ENCODE measurements at regions not wholly inside any gene's neighbourhood (a gene's known extent, or its start where the extent isn't known, plus 50 kb on each side); places are given as distances from the start of the nearest gene placed in this dataset.

DNA sequence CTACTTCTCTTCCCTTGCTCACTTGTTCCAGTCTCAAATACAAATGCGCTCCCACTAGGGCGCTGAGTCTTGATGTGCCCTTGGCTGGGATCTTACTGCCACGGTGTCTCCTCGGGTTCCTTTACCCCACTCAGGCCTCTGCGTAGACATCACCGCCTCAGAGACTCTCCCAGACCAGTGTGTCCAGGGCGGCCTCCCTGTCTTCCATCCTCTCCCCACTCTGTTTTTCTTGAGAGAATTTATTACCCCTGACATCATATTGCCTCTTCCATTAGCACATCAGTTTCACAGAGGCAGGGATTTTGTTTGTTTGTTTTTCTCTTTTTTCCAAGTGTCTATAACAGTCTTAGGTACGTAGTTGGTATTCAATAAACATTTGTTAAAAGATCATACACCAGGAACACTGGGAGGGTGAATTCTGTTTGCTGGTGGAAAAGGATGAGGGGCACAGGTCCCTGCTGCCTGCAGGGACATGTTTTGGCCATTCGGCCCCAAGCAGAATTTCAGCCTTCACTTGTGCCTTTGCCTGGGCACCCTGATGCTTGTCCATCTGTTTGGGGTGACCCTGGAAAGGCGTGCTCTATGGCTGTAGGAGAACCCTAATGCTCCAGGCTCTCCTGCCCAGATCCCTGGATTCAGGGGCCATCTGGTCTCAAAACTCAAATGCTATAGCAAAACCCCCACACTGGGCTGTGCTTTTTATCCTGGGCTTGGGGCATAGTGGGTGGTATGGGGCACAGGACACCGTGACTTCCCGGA lies 55.0 kb downstream of the RPL37A start:
- H3K9me3 ChIP-seq: no peaks in the 10 kb centered on the region

DNA sequence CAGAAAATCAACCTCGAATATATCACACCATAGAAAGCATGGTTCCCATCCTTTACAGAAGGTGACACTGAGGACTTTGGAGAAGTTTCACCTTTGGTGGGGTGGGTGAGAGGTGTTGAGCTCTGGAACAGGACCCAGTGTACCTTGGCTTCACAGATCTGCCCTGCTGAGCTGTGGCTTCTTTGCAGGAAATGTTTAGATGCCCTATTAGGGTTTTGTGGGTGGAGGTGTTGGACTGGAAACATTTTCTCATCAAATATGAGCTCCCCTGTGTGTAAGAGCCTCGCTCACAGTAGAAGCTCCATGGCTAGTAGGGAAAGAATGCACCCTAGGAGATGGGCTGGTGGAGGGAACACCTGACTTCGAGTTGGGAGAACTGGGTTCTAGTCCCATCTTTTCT lies 55.6 kb downstream of the RPL37A start:
- in situ Hi-C loops (cut with MboI; ENCODE audit: low sequenced_read_pairs): no loop called here
- no peak for DNase-seq (ENCODE audit: low spot score in 2 of 2)
- Histone ChIP-seq H3K9me3 (no peaks in the 10 kb centered on the region), H3K4me3 (no peak overlapping the region), H3K27me3 (ENCODE audit: low read depth) (no peaks in the 10 kb centered on the region), H3K4me1 (no peaks in the 10 kb centered on the region), H3K36me3 (replicated peaks) (no peaks in the 10 kb centered on the region)

More for the DNA sequence above, 55.0 kb downstream of the RPL37A start:
- H3K4me1 ChIP-seq: no peaks in the 10 kb centered on the region
- in situ Hi-C loops (cut with MboI; ENCODE audit: low sequenced_read_pairs): no loop called here
- DNase-seq (ENCODE audit: low spot score in 2 of 2): no peak
- no peaks in the 10 kb centered on the region for H3K36me3 ChIP-seq (replicated peaks)
- H3K27me3 ChIP-seq (ENCODE audit: low read depth): no peaks in the 10 kb centered on the region
- no peak overlapping the region for H3K4me3 ChIP-seq

- Histone ChIP-seq H3K4me1 (no peaks in the 10 kb centered on the region), H3K9me3 (no peaks in the 10 kb centered on the region), H3K27me3 (ENCODE audit: low read depth) (no peaks in the 10 kb centered on the region), H3K36me3 (replicated peaks) (no peaks in the 10 kb centered on the region), H3K4me3 (no peak overlapping the region)
- in situ Hi-C loops (cut with MboI; ENCODE audit: low sequenced_read_pairs): no loop called here
- DNase-seq (ENCODE audit: low spot score in 2 of 2): no peak
Observed at GRCh38 chr2:216554755-216555154, 56.1 kb downstream of the RPL37A start.

- Histone ChIP-seq H3K27me3 (ENCODE audit: low read depth) (no peaks in the 10 kb centered on the region), H3K4me1 (no peaks in the 10 kb centered on the region), H3K36me3 (replicated peaks) (no peaks in the 10 kb centered on the region), H3K4me3 (no peak overlapping the region), H3K9me3 (no peaks in the 10 kb centered on the region)
- DNase-seq (ENCODE audit: low spot score in 2 of 2): no peak
- in situ Hi-C loops (cut with MboI; ENCODE audit: low sequenced_read_pairs): no loop called here
Observed at GRCh38 chr2:216555274-216555673, 56.6 kb downstream of the RPL37A start.

- no peak for DNase-seq (ENCODE audit: low spot score in 2 of 2)
- Histone ChIP-seq H3K36me3 (replicated peaks) (no peaks in the 10 kb centered on the region), H3K4me1 (no peaks in the 10 kb centered on the region), H3K9me3 (no peaks in the 10 kb centered on the region), H3K4me3 (no peak overlapping the region), H3K27me3 (ENCODE audit: low read depth) (no peaks in the 10 kb centered on the region)
- in situ Hi-C loops (cut with MboI; ENCODE audit: low sequenced_read_pairs): no loop called here
Observed at GRCh38 chr2:216556202-216556601, 57.6 kb downstream of the RPL37A start.

GRCh38 chr2:216557413-216557812 lies 58.8 kb downstream of the RPL37A start:
- no peaks in the 10 kb centered on the region for H3K27me3 ChIP-seq (ENCODE audit: low read depth)
- no peaks in the 10 kb centered on the region for H3K4me1 ChIP-seq
- no peak for DNase-seq (ENCODE audit: low spot score in 2 of 2)
- no peaks in the 10 kb centered on the region for H3K36me3 ChIP-seq (replicated peaks)
- H3K4me3 ChIP-seq: no peak overlapping the region
- in situ Hi-C loops (cut with MboI; ENCODE audit: low sequenced_read_pairs): no loop called here
- H3K9me3 ChIP-seq: no peaks in the 10 kb centered on the region

GRCh38 chr2:216557820-216558219 lies 59.2 kb downstream of the RPL37A start:
- no peak for DNase-seq (ENCODE audit: low spot score in 2 of 2)
- Histone ChIP-seq H3K36me3 (replicated peaks) (no peaks in the 10 kb centered on the region), H3K4me3 (no peak overlapping the region), H3K4me1 (no peaks in the 10 kb centered on the region), H3K27me3 (ENCODE audit: low read depth) (no peaks in the 10 kb centered on the region), H3K9me3 (no peaks in the 10 kb centered on the region)
- in situ Hi-C loops (cut with MboI; ENCODE audit: low sequenced_read_pairs): no loop called here

DNA sequence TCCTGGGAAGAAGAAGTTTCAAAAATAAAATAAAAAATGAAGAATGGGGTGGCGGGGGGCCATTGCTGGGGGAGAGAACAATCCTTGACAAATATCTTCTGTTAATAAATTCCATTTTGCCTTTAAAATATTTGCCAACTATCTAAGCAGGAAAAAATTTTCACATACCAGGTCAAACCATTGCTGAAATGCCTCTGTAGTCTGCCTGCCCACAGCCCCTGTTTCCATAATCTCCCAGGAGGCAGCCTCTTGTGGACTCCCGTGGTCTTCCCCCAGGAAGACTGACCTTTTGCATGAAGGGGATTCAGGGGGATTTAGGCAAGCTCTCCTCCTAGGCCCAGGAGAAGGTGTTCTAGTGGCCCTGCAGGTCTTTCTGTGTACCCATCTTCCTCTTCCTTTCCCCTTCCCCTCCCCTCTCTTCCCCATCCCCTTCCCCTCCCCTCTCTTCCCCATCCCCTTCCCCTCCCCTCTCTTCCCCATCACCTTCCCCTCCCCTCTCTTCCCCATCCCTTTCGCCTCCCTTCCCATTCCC lies 61.0 kb downstream of the RPL37A start:
- Histone ChIP-seq H3K27me3 (ENCODE audit: low read depth) (no peaks in the 10 kb centered on the region), H3K4me3 (no peak overlapping the region), H3K4me1 (no peaks in the 10 kb centered on the region), H3K36me3 (replicated peaks) (no peaks in the 10 kb centered on the region), H3K9me3 (no peaks in the 10 kb centered on the region)
- DNase-seq (ENCODE audit: low spot score in 2 of 2): no peak
- in situ Hi-C loops (cut with MboI; ENCODE audit: low sequenced_read_pairs): no loop called here

- Histone ChIP-seq H3K4me3 (no peak overlapping the region), H3K4me1 (no peaks in the 10 kb centered on the region), H3K27me3 (ENCODE audit: low read depth) (no peaks in the 10 kb centered on the region), H3K36me3 (replicated peaks) (no peaks in the 10 kb centered on the region), H3K9me3 (no peaks in the 10 kb centered on the region)
- no peak for DNase-seq (ENCODE audit: low spot score in 2 of 2)
- in situ Hi-C loops (cut with MboI; ENCODE audit: low sequenced_read_pairs): no loop called here
Observed at GRCh38 chr2:216560838-216561270, 62.2 kb downstream of the RPL37A start.

DNA sequence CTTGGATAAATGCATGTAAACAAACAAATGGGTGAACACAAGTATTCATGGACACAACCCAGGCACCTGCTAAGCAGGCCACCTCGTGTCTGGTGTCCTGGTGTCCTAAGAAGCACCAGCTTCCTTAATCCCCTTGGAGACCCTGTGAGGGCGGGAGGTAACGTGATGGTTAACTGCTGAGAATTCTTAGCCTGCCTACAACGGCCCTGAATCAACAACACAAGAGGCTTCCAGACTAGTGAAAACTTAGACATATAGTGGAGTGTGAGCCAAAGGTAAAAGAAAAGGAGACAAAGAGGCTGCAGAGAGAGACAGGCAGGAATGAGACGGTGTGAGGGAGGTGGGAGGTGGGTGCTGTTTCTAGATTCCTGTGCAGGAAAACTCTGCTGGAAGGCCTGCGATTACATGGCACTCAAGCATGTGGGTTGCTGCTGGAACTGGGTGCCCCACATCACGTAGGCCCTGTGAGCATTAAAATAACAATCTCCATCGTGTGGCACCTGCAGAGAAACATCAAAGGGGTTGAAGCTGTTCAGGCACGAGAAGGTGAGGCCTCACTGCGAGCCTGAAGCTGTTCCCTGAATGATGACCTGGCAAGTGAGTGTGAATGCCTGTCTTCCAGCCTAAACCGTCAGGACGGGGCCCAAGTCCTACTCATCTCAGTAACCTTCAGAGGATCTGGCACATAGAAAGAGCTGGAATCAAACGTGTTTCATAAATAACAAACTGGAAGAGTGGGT lies 64.2 kb downstream of the RPL37A start:
- in situ Hi-C loops (cut with MboI; ENCODE audit: low sequenced_read_pairs): no loop called here
- no peak overlapping the region for H3K4me3 ChIP-seq
- H3K36me3 ChIP-seq (replicated peaks): no peaks in the 10 kb centered on the region
- no peaks in the 10 kb centered on the region for H3K9me3 ChIP-seq
- H3K27me3 ChIP-seq (ENCODE audit: low read depth): no peaks in the 10 kb centered on the region
- H3K4me1 ChIP-seq: no peaks in the 10 kb centered on the region
- DNase-seq (ENCODE audit: low spot score in 2 of 2): no peak

- in situ Hi-C loops (cut with MboI; ENCODE audit: low sequenced_read_pairs): no loop called here
- no peaks in the 10 kb centered on the region for H3K9me3 ChIP-seq
- H3K27me3 ChIP-seq (ENCODE audit: low read depth): no peaks in the 10 kb centered on the region
- H3K4me3 ChIP-seq: no peak overlapping the region
- no peaks in the 10 kb centered on the region for H3K4me1 ChIP-seq
- no peak for DNase-seq (ENCODE audit: low spot score in 2 of 2)
- H3K36me3 ChIP-seq (replicated peaks): no peaks in the 10 kb centered on the region
Observed at GRCh38 chr2:216563646-216564045, 65.0 kb downstream of the RPL37A start.

DNA sequence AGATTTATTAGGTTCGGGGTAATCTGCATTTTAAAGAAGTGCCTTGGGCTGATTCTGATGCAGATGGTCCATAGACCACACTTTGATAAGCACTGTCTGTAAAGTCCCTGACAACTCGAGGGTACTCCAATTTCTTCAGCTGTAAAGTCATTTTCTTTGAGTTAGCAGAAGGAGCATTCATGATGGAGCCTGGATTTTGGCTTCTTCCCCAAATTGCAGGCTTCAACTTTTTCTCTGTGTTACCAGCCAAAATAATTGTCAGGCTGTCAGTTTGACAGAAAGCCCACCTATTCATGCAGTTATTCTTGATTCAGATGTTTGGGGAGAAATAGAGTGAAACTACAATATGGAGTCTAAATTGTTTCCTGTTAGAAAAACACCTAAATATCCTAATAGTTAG lies 66.0 kb downstream of the RPL37A start:
- H3K27me3 ChIP-seq (ENCODE audit: low read depth): no peaks in the 10 kb centered on the region
- no peaks in the 10 kb centered on the region for H3K9me3 ChIP-seq
- in situ Hi-C loops (cut with MboI; ENCODE audit: low sequenced_read_pairs): no loop called here
- H3K4me3 ChIP-seq: no peak overlapping the region
- H3K36me3 ChIP-seq (replicated peaks): no peaks in the 10 kb centered on the region
- peak in 1 of 2 experiments; percentile 14 for DNase-seq (ENCODE audit: low spot score in 2 of 2)
- no peaks in the 10 kb centered on the region for H3K4me1 ChIP-seq

- in situ Hi-C loops (cut with MboI; ENCODE audit: low sequenced_read_pairs): no loop called here
- H3K27me3 ChIP-seq (ENCODE audit: low read depth): no peaks in the 10 kb centered on the region
- DNase-seq (ENCODE audit: low spot score in 2 of 2): no peak
- no peaks in the 10 kb centered on the region for H3K9me3 ChIP-seq
- H3K36me3 ChIP-seq (replicated peaks): no peaks in the 10 kb centered on the region
- H3K4me3 ChIP-seq: no peak overlapping the region
- no peaks in the 10 kb centered on the region for H3K4me1 ChIP-seq
Observed at GRCh38 chr2:216565956-216566355, 67.3 kb upstream of the IGFBP2 start.

GRCh38 chr2:216568576-216568975 lies 64.6 kb upstream of the IGFBP2 start:
- 0 out of 2 replicates have a peak, but pooled peaks cover 4% of the 10 kb centered on the region for H3K9me3 ChIP-seq
- H3K4me3 ChIP-seq: no peak overlapping the region
- H3K27me3 ChIP-seq (ENCODE audit: low read depth): no peaks in the 10 kb centered on the region
- in situ Hi-C loops (cut with MboI; ENCODE audit: low sequenced_read_pairs): no loop called here
- H3K4me1 ChIP-seq: no peaks in the 10 kb centered on the region
- H3K36me3 ChIP-seq (replicated peaks): no peaks in the 10 kb centered on the region
- DNase-seq (ENCODE audit: low spot score in 2 of 2): no peak

Measured in HAP-1 (cell line).